Choroid plexus epithelial cell (primary cell): ENCODE measurements at regions not wholly inside any gene's neighbourhood (a gene's known extent, or its start where the extent isn't known, plus 50 kb on each side); places are given as distances from the start of the nearest gene placed in this dataset.

Source experiments
- DNase-seq: peaks from one replicate; pipeline ENCODE4 v3.0.0-alpha.2; 2010; ENCODE audit warnings: low read depth
- H3K4me3 ChIP-seq: 2 replicates; pipeline ENCODE4 v1.5.1; 2011; ENCODE audit warnings: low read depth, mild to moderate bottlenecking, control low read depth, low read length, moderate library complexity
- TF ChIP-seq, protein P1 (sequence below): conservative IDR thresholded peaks from 2 replicates; pipeline ENCODE4 v1.5.1; 2011; ENCODE audit warnings: low read depth, mild to moderate bottlenecking, control low read depth, inconsistent platforms, low read length, moderate library complexity

DNA sequence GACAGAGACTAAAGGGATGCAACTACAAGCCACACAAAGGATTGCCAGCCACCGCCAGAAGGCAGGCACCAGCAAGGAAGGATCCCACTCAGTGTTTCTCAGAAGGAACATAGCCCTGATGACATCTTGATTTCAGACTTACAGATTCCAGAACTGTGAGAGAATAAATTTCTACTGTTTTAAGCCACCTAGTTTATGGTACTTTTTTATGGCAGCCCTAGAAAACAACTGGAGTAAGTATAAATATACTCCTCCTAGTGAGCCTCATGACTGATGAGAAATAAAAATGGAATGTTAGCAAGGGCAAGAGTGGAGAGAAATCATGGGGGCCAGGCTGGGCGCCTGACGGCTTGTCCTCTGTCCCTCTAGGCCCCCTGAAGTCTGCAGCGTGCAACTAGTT is 307.3 kb downstream of the PIK3R1 start:
- TF ChIP-seq, protein P1, sequence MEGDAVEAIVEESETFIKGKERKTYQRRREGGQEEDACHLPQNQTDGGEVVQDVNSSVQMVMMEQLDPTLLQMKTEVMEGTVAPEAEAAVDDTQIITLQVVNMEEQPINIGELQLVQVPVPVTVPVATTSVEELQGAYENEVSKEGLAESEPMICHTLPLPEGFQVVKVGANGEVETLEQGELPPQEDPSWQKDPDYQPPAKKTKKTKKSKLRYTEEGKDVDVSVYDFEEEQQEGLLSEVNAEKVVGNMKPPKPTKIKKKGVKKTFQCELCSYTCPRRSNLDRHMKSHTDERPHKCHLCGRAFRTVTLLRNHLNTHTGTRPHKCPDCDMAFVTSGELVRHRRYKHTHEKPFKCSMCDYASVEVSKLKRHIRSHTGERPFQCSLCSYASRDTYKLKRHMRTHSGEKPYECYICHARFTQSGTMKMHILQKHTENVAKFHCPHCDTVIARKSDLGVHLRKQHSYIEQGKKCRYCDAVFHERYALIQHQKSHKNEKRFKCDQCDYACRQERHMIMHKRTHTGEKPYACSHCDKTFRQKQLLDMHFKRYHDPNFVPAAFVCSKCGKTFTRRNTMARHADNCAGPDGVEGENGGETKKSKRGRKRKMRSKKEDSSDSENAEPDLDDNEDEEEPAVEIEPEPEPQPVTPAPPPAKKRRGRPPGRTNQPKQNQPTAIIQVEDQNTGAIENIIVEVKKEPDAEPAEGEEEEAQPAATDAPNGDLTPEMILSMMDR: no peak
- H3K4me3 ChIP-seq: no peak overlapping the region
- DNase-seq: peak; percentile 67

DNA sequence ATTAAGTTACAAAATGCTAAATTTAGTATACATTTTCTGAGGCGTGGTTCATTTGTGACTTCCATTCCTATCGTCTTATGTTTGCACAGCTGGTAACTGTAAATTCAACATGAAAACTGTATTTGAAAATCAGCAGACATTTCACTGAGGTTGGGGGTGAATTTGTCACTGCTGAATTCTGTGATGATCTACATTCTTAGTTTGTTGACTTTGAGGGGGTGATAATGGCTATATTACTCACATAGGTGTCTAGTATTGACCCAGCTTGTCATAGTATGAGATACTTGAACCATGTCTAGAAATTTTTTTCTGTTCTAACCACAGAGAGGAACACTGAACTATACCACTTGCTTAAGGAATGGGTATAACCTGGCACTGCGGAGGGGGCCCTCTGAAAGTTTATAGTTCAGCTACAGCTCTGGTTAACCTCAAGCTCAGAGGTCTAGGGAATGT is 313.3 kb downstream of the PIK3R1 start:
- TF ChIP-seq, protein P1: no peak
- H3K4me3 ChIP-seq: no peak overlapping the region
- no peak for DNase-seq

DNA sequence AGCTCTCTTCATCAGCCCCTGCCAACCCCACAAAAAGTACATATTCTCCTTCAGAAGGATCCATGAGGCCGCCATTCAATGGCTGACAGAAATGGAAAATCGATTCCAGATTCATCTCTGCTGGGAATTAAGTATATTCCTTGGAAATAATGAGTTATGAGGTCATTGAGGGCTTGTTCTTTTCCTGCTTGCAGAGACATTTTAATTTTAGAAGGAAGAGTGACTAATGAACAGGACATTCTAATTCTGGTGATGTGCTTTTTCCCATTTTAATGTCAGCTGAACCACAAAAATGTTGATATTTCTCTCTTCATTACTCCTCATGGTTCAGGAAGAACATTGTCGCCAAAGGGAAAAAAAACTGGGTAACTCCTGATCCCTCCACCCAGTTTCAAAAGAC is 314.0 kb downstream of the PIK3R1 start:
- H3K4me3 ChIP-seq: no peak overlapping the region
- no peak for DNase-seq
- TF ChIP-seq, protein P1: no peak

DNA sequence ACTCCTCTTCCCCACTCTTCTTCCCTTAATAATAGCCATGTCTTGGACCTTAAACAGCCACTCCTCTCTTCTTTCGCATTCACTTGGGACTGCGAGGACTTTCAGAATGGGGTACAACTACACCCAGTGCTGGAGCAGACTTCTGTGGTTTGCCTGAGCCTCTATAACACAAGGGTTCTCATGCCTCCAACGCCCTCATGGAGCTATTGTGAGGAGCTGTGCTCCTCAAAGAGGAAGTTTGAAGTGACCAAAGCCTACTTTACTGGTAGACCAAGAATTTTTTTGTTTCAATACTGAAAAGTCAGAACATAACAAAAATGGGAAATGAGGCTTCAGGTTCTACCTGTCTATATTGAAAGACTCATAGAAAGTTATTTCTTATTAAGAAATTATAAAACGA is 316.4 kb downstream of the PIK3R1 start:
- DNase-seq: no peak
- TF ChIP-seq, protein P1: no peak
- H3K4me3 ChIP-seq: no peak overlapping the region

DNA sequence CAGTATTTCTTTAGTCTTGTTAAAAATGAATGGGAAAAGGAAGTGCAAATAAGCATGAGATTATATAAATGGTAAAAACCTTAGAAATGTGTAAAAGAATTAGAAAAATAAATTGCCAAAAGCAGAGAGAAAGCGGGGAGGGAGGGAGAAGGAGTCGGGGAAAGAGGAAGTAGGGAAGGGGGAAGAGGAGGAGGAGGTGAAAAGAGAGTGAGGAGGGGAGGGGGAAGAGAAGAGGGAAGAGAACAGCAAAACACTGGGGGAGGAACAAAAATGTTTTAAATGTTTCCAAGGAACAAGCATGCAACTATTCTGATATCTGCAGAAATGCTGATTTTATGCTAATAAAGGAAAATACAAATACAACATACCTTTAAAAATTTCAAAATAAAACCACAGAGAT is 317.5 kb downstream of the PIK3R1 start:
- H3K4me3 ChIP-seq: no peak overlapping the region
- no peak for DNase-seq
- TF ChIP-seq, protein P1: no peak

DNA sequence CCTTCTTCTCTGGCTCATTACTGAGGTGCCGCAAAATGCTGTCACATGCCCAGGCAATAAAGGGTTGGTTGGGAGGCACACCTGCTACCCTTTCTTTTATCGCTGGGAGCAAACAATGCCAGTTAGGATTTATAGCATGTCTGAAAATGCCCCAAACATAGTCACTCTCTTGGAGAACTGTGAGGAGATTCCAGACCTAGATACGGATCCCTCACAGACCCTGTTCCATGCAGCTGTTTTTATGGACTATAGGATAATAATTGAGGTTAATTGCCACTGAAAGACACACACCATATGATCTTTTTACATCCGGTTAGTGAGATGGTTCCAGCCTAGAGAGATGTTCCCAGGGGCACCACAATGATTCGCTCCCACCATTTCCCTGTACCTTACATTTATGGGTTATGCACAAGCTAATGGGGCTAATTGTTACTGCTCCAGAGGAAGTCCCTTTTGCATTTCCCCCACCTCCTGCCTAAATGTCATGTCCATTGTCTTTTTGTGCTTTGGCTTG is 318.1 kb downstream of the PIK3R1 start:
- no peak overlapping the region for H3K4me3 ChIP-seq
- DNase-seq: no peak
- TF ChIP-seq, protein P1: no peak

DNA sequence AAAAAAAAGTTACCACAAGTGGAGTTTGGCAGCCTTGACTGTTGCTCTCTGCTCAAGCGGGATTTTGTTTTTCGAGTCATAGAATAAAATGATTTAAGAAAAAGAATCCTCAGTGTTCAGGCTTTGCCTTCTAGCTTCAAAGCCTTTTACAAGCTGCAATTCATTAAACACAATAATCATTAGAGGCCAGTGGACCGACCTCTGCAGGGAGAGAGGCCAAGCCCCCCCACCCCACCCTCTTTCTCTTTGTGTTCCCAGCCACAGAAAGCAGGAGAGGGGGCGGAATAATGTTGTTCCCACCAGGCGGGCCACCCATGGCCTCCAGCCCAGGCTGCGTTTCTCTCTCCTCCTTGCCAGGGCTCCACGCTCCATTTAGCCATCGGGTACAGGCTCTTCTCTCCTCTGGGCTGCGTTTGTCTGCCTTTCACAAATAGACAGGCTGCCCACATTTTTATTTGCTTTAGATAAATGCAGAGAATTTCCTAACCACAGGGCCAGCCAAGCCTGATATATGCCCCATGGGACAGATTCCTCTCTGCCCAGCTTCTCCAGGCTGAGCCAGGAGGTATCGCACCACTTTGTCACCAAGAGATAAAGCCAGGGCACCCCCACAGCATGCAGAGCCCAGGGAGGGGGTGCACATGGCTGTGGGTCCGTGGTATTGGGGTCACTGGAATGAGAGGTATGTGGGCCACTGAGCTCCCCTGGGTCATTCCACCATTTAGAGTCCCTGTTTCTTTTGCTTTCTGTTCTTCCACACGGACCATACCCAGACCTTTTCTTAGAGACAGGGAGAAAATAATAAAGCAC is 318.8 kb downstream of the PIK3R1 start:
- TF ChIP-seq, protein P1: no peak
- DNase-seq: peak; percentile 30
- H3K4me3 ChIP-seq: no peak overlapping the region
